ENCODE measurements at regions not wholly inside any gene's neighbourhood (a gene's known extent, or its start where the extent isn't known, plus 50 kb on each side); places are given as distances from the start of the nearest gene placed in this dataset.

DNA sequence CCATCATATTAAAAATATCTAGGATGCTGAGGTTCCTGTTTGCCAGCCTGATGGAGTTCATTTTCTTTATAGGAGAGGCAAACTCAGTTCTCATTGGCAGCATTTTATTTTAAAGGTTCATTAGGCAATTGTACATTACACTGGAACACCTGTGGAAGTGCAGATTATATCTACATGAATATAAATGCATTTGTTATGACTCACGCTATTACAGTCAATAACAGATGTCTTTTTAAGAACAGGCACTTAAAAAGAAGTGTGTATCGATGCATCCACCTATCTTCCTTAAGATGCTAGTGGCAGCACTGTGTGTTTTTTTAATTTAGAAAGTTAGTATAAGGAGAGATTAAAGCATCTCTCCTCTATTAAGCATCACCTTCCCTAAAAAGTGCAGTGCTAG lies 276.5 kb downstream of the PRDM2 start:
- DNase-seq: no peak

DNA sequence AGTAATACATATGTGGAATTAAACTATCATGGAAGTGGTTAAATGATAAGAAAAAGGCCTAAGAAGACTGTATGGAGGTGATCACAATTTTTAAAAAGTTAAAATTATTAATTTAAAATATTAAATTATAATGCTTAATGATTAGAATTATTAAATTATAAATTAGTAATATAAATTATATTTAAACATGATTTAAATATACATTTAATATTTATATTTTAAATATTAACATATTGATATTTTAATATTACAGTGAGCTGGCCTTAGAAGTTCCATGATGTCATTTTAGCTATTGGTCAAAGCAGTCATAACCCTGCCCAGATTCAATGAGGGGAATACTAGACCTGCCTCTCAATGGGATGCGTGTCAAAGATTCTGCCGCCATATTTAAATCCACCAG lies 281.2 kb downstream of the PRDM2 start:
- no peak for DNase-seq

DNA sequence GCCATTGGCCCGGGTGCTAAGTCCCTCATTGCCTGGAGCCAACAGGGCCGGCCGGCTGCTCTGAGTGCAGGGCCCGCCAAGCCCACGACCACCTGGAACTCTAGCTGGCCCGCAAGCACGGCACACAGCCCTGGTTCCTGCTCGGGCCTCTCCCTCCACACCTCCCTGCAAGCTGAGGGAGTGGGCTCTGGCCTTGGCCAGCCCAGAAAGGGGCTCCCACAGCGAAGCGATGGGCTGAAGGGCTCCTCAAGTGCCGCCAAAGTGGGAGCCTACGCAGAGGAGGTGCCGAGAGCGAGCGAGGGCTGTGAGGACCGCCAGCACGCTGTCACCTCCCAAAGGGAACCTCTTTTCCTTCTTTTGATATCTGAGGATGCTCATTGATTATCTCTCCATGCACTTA lies 283.4 kb downstream of the PRDM2 start:
- no peak for DNase-seq

DNA sequence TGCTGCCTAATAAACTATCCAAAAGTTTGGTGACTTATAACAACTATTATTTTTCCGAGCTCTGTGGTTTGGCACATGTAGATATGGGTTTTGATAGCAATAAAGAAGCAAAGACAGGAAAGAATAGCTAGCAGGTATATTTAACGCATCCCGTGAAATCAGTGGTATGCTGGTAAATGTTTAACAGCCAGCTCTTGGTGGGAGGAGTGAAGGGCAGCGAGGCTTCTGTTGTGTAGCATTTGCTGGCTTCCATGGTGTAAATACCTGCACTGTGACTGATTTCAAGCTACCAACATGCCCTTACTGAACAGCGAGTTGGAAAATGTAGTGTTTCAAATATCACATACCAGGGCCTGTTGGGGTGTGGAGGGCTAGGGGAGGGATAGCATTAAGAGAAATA lies 291.0 kb downstream of the PRDM2 start:
- no peak for DNase-seq

DNA sequence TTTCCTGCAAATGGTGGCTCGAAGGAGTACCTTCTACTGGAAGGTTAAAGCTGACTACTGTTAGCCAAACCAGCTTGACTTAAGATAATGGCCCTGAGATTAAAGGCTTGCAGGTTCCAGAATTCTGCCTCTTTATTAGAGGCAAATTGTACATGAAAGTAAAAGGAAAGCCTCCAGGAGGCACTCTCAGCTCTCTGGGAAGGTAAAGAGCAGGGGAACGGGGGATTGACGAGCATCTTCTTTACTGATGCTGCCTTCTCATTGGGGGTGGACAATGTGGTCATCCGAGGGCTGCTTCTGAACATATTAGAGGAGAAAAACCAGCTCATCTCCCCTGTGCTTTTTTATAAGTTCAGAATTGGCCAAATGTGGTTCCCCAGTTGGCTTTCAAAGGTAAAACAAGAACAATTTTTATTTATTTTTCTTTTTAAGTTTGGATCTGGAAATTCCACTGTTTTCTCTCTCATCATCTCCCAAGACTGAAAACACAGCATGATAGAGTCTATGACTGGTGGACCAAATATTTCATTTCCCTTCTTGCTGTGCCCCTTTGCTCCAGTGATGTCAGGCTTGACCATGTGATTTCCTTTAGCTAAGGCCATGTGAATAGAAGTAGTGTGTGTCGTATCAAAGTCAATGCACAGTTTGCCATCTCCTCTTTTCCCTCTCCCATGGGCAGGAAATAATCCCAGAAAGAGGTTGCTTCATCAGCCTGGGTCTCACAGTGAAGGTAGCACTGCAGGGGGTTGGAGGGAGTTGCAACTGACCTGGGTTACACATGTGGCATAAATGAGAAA lies 292.7 kb downstream of the PRDM2 start:
- DNase-seq: no peak

DNA sequence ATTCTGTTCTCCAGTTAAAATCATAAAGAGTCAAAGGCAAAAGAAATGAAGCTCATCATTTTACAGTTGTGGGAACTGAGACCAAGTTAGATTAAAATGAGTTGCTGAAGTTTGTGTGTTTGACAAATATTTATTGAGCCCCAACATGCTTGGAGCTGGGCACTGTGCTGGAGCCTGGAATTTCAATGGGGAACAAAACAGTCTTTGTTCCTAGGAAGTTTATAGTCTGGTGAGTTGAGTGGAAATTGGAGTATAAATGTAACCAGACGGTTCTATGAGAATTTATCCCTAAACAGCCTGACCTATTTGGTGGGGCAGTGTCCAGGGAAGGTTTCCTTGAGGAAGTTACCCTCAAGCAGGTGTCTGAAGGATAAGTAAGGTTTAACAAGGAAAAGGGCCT lies 294.4 kb downstream of the PRDM2 start:
- no peak for DNase-seq

DNA sequence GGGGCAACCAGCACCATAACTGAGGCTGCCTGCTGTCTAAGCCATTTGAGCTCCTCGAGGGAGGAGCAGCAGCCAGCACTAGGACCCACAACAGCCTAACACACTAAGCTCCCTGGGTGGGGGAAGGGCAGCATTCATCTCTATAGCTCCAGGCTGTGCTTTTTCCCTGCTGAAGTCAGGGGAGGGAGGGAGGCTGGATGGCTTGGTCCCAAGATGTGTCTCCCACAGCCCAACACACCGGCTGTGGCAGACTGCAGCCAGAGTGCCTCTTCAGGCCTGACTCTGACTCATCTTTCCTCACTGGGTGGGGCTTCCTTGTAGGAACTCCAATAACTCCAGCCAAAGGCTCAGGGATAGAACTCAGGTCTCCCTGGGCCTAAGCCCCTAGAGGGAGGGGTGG lies 296.3 kb downstream of the PRDM2 start:
- DNase-seq: no peak

DNA sequence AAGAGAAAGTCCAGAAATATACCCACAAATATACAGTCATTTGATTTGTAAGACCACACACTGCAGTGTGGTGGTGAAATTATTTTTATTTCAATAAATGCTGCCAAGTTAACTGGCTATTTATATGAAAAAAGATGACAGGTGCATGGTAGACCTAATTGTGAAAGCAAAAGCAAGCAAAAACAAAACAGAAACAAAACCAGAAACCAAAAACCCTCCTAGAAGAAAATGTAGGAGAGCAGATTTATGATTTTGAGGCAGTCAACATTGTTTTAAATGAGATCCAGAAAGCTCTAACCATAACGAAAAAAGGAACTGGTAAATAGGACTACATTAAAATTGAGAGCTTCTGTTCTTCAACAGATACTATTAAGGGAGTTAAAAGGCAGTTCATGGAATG lies 303.6 kb downstream of the PRDM2 start:
- no peak for DNase-seq

DNA sequence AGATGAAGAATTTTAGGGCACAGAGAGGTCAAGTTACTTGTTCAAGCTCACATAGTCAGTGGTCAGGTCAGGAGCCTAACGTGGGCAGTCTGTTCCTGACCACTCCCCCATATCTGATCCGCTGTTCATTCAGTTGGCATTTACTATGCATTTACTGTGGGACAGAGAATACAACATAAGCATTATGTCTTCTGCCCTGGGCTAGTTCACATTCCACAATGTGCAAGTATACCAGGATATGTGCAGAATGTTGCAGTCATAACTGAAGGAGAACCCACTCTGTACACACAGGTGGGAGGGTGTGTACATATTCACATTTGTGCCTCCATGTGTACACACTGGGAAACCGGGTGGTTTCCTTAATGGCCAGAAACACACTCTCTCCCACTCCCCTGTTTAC lies 309.6 kb downstream of the PRDM2 start:
- DNase-seq: no peak

DNA sequence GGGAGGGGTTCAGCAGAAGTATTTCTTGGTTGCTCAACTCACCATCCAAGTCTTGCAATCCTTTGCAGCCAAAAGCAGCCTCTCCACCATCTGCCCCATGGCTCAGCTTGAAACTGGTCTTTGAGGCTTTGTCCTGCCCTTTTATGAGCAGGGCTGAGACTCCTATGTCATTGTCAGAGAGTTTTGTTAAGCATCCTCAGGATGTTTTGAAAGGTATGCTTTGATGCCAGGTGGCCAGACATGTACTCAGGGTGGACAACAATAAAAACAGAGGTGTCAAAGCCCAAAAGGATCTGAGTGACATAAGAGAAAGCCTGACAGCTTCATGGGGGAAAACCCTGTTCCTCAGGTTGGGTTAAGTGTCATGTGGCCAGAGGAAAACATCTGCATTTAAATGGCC lies 310.5 kb downstream of the PRDM2 start:
- no peak for DNase-seq

DNA sequence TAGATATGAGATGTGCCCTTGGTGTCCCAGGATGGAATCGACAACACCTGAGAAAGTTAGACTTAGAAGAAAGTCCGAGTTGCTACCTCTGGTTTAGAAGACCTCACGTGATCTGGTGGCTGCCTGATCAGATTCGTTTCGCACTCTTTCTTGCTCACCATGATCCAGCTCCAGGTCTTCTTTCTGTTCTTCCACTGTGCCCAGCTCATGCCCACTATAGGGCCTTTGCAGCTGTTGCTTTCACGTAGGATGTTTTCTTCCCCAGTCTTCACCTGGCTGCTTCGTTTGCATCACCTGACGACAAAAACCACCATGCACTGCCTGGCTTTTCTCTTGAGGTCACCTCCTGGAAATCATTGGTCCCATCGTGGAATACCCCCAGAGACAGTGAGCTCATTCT lies 311.1 kb downstream of the PRDM2 start:
- no peak for DNase-seq

DNA sequence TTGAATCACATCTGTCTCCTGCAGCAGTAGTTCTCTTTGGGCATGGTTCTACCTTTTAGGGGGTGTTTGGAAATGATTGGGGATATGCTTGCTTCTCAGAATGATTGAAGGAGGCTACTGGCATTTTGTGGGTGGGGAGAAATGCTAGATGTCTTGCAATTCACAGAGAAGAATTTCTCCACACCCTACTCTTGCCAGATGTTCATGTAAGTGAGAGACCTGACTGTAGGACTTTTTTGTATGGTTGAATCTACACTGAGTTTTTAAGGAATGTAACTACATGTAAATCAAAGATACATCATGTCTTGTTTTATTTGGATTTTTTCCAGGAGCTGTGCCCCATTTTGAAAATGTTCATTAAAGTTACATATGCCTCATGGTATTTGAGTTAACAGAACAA lies 311.9 kb downstream of the PRDM2 start:
- DNase-seq: no peak

DNA sequence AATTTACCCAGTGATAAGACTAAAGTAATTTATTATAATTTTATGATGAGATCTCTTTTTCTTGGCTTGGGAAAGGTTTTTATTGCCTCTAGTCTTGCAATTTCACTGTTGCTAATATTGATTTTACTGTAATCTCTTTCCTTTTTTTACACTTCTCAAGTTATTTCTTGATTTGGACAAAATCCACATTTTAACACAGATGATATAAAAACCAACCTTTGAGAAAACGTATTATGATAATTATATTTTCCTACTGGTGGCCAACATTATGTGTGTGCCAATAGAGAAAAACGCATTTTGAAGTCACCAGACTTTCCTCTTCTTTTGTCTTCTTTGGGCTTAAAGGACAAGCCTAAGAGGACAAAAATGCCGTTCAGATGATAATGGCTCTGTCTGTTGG lies 314.9 kb downstream of the PRDM2 start:
- no peak for DNase-seq

DNA sequence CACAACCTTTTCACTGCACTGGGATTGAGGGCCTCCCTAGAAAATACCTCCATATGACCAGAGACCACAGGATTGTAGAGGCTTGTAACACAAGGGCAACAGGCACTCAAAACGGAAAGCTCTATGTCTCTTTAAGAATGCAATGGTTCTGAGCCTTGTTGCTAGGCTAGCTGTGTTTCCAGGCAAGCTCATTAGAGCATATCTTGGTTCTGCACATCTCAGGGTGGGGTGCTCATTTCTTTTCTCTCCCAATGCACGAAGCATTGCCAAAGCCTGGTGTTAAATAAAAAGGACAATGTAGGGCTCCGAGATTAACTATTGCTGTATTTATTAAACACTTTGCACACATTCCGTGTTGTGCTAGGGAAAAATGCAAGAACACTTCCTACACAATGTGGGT lies 315.9 kb downstream of the PRDM2 start:
- no peak for DNase-seq

DNA sequence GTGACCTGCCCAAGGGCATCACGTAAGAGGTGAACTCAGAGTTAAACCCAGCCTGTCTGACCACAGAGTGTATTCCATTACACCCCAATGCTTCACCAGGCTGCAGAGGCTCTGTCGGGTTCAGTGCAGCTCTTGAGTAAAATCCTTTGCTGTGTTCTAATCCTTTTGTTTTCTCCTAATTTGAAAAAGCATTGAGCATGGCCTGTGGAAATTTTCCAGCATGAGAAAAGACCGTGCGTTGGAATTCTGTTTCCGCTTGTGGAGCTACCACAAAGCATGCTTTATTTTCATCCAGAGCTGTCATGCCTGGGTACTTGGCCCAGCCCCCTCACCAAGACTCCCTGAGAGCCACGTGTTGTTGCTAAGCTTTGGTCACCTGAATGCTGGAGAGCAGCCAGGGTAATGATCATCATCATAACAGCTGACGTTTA lies 317.6 kb downstream of the PRDM2 start:
- no peak for DNase-seq

DNA sequence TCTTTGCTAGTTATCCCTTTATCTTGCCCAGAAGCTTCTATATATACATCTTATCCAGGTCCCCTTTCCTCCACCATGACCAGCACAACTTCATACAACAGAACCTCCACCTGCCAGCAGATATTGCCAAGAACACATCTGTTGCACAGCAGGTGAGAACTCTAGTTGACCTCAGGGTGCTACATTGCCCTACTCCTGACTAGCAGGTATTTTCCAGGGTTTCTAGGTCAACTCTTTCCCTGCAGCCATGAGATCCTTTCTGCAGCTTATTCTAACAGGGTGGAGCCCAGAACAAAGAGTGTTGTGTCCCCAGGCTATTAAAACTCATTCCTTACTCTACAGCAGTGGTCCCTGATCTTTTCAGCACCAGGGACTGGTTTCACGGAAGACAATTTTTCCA lies 319.5 kb downstream of the PRDM2 start:
- no peak for DNase-seq

DNA sequence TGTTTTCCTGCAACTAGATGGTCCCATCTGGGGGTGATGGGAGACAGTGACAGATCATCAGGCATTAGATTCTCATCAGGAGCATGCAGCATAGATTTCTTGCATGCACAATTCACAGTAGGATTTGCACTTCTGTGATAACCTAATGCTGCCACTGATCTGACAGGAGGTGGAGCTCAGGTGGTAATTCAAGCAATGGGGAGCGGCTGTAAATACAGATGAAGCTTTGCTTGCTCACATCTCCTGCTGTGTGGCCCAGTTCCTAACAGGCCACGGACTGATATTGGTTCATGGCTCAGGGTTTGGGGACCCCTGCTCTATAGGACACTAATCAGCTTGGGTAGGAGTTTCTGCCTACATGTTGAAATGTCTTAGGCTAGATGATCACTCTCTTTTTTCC lies 320.0 kb downstream of the PRDM2 start:
- DNase-seq: no peak

DNA sequence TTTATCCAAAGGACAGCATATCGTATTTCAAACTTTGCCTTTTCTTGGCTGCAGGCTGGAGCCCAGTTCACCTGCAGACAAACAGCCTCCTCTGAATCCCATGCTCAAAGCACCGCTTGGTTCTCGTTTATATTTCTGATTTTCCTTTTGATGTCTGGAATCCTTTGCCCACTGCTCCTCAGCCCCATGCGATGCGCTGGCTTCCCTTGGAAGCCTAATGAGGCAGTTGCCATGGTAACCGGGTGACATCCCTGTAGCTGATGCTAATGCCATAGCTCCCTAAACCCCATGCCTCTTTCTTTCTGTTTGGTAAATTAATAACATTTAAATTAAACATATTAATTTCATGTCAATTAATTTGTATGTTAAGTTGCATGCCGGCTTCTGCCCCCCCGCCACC lies 327.1 kb downstream of the PRDM2 start:
- DNase-seq: no peak

DNA sequence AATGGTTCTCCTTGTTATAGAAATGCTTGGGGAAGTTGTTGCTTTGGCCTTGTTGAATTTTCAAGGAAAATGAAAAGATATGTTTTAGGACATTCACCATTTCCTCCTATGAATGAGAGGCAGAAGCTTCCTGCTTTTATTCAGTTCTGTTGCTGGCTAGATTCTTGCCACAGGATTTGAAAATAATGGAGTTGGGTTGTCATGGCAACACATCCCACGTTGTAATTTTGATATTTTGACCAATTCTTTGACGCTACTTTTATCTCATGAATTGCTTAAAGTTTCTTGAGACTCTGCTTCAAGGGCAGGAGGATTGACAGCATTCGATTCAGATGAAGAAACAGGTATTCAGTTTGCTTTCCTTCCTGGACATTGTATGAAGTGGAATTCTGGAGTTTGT lies 331.5 kb downstream of the PRDM2 start:
- no peak for DNase-seq

DNA sequence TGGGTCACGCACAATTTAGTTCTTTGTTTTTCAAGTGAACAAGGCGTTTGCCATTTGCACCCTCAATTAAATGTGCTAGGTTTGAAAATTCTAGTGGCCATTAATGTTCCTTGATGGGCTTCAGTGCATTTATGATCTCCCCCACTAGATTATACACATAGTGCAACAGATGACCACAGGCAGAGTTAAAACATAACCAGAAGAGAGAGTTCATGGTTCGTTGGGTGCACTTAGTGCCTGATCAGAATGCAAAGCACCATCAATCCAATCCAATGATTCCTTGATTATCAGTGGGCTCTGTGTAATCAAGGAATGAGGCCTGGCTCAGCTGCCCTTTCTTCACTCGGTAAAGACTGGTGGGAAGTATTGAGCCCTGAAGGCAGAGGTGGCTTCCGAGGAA lies 334.5 kb downstream of the PRDM2 start:
- DNase-seq: no peak

DNA sequence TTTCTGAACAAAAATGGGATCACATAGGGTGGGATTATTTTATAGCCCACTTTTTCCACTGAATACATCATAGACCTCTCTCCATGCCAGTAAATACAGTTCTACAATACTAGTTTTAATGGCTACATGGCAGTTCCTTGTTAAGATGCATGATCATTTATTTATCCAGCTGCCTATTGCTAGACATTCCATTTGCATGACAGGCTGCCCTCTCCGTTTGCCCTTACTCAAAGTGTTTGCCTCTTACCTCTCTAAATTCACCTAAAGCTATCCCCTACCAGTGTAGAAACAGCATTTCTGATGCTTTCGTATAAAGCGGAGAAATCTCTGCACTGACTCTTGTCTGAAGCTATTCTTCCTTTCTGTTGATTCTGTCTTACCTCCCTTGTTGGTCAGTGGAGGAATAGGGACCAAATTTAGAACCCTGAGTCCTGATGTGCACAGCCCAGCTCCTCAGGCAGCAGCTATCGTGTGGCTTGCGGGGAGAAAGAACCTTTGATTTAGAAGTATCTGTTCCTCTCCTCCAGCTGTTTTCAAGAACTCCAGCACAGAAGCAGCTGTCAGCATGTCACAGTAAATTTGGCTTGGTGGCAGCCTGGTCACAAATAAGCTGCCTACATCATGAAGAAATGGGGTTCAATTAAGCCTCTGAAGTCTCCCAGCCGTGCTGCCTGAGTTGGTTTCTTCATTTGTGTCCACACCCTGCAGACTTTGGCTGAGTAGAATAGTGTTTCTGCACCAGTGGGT lies 337.3 kb downstream of the PRDM2 start:
- no peak for DNase-seq

DNA sequence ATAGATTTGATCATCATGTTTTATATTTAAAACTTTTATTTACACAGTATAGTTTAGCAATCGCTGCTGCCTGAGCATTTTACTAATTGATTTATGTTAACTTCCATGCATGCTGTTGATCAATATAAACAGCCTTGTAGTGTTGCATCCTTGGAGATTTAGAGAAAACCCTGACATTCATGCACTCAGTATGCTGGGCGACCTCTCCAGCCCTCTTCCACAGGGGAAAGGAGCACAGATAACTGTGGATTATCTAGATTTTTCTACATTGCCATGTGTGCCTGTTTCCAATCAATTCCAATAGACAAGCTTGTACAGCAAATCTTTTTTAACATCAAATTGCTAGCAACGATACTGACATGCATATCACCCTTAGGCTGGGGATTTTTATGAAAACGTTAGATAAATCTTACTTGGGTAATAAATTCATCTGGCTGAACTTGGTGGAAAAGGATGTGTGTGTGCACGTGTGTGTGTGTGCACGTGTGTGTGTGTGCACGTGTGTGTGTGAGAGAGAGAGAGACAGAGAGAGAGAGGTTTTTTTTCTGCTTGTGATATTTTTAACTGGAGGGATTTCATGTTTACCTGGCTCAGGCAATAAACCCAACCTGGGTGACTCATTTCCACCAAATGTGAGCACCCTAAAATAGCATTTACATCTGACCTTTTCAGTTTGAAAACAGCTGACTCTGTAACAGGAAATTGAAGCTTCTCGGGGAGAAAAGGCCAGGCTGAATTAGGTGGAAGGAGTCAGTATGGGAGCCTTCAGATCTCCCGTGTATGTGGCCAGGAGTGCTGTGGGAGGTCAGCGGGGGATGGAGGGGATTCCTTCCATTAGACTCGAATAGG lies 339.8 kb downstream of the PRDM2 start:
- no peak for DNase-seq

DNA sequence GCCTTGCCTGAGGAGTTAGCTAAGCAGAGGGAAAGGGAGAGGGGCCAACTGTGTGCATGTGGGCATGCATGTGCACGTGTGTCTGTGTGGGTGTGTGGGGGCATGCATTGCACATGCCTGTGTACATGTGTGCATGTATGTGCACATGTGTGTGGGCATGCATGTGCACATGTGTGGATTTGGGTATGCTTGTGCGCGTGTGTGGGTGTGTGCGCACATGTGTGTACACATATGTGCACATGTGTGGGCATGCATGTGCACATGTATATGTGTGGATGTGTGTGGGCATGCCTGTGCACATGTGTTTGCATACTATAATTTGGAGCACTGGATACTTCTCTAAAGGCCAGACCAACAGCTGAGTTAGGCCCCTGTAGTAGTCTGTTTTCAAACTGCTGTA lies 350.0 kb downstream of the PRDM2 start:
- DNase-seq: no peak
